Stimulated activated CD4-positive, alpha-beta T cell treated with anti-CD3 and anti-CD28 coated beads, TNF-alpha, amount 100 ng/mL, for 48 hours (primary cell): ENCODE measurements at regions not wholly inside any gene's neighbourhood (a gene's known extent, or its start where the extent isn't known, plus 50 kb on each side); places are given as distances from the start of the nearest gene placed in this dataset.

ENCODE experiments used
- DNase-seq, 3 donors: peaks; one replicate each; pipeline ENCODE4 v3.0.0-alpha.2; 2020; ENCODE audit warnings: low read depth in 3 of 3

DNA sequence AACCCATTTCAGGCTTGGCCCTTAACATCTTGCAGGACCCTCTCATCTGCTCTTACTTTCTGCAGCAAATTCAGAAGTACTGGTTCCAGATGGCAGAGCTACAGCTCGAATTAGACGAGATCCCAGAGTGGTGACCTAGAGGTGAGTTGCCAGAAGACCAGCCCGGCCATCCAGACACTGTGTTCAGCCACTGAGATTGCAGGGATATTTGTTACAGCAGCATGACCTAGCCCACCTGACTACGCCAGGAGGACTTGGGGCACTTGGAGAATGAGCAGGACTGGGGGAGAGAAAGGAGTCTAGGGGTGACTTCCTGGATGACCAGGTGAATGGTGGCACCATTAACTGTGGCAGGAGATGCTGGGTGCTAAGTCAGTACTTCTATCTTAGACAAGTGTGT, 67.2 kb upstream of the ID2 start:
- no peak for DNase-seq

DNA sequence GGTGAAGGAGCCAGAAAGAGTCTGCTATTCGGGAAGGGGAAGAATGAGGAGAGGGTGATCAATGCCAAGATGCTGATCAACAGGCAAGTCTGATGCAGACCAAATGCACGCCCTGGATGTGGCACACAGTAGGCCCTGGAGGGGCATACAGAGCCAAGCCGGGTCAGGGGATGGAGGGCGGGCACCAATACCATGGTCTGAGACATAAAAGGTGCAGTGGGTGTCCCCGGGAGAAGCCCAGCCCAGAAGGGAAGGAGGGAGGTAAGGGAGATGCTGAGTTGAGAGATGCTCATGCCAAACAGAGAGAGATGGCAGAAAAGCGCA, 66.6 kb upstream of the ID2 start:
- DNase-seq: no peak

DNA sequence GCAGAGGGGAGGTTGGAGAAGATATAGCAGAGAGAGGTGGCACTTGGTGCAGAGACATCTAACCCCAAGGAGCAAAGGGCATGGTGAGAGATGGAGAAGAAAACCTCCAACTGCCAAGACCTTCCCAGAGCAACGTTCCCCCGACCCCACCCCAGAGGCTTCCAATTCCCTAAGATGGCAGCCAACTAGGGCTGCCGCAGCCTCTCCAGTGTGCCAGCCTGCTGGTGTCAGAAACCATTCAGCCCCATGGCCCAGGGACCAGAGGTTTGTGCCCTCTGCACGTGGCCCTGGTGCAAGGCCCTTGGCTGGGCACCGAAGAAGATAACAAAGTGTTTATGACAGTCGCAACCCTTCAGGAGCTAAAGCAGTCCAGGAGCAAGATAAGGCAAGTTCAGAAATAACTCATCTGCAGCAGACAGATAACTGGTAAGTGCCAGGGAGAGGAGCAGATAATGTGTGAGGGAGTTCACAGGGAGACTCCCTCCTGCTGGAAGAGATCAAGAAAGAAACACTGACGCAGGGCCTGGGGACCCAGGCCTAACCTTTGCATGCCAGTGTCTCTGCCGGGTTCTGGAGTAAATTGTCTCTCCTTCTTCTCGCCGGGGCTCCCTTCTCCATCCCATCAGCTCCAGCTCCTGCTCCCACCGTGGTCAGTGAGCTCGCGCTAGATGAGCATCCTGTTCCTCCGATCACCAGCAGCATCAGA, 66.1 kb upstream of the ID2 start:
- DNase-seq: no peak

DNA sequence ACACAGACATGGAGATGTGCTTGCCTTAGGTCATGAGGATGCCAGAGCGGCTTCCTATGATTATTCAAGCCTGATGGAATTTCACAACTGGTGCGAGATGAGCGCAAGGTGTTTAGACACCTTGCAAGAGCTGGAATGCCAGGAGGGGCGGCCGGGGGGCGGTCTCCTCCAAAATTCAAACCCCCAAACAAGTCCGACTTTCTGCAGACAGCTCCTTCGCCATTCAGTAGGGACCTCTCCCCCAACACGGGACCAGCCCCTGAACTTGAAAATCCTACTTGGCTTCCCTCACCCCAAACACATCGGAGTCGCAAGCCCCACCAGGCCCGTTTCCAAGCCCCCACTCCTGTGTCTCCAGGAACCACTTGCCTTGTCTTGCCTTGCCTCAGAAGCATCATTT, 64.8 kb upstream of the ID2 start:
- no peak for DNase-seq

DNA sequence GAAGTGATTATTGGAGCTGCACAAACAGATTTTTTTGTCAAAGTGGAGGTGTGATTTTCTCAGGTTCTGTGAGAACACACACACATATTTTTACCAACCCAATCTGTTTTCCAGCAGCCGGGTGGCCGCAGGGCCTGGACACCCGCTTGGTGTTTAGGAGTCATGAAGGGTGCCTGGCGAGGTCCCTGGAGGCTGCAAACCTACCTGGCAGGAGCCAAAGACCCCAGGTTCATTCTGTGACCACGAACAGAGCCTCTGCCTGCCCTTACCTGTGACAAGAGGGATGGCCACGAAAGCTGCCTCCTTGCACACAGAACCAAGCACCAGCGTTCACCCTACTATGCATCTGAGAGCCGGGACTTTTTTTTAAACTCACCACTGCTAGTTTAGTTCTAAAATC, 64.3 kb upstream of the ID2 start:
- DNase-seq: no peak

DNA sequence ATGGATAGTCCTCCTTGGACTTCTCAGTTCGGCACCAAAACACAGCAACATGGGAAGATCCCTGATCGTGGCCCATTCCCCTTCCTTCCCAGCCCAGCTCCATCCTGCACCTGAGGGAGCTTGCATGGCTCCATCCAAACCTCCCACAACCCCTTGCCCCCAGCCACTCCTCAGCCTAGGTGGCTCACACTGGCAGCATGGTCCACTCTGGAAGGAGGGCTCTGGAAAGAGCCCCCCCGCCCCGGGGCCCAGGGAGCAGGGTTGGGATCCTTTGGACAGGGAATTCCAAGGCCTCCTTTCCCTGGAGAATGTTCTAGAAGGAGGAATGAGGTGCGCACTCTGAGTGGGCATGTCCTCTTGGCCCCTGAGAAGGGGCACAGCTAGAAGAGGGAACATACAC, 62.8 kb upstream of the ID2 start:
- DNase-seq: no peak

DNA sequence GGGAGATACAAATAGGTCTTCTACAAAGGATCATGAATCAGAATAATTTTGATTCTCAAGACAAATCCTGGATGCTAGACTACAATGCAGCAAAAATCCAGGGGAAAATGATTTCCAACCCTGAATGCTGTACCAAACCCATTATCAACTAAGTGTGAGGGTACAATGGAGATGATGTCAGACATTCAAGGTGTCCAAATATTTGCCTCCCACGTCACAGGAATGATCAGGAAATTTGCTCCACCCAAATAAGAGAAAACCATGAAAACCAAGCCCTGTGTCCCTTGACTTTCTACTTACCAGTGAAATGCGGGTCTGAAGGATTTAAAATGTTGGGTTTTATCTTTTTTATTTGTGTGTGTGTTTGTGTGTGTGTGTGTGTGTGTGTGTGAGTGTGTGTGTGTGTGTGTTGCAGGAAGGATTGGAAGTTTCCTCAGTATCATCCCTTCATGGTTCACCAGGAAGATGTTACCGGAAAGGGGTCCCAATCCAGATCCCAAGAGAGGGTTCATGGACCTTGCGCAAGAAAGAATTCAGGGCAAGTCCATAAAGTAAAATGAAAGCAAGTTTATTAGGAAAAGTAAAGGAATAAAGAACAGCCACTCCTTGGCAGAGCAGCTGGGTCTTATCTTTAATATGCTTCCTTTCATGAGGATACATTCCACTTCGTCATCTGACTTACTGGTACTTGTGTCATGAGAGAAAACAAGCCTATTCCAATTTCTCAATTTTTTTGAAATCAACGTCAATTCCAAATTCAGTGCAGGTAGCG, 61.1 kb upstream of the ID2 start:
- DNase-seq: no peak

DNA sequence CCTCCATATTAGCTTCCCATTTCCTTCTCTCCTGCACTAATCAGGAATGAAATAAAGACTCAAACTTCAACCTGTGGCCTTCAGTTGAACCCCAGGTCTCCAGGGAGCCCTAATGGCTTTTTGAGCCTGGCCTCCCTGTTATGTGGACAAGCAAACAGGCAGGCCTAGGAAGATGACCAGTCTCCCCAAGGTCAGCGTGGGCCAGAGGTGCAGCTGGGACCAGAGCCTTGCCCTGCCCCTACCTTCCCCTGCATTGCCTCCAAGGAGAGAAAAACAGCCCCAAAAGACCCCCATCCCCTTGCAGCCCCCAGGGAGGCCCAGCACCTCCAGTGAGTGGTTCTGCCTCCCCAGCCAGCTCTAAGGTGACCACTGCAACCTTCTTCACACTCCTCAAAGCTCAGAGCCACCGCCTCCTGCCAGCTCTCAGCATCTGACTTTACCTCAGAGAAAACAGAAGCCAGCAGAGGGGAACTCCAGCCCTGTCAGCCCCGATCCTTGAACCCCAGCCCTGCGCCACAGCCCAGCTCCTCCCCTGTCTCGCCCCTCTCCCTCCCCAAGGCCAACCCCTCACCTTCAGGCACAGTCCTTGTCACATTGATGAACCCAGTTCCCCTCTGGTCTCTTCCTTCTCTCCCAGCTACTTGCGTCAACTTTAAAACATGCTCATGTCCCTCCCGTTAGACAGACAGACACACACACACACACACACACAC, 59.5 kb upstream of the ID2 start:
- DNase-seq: no peak

DNA sequence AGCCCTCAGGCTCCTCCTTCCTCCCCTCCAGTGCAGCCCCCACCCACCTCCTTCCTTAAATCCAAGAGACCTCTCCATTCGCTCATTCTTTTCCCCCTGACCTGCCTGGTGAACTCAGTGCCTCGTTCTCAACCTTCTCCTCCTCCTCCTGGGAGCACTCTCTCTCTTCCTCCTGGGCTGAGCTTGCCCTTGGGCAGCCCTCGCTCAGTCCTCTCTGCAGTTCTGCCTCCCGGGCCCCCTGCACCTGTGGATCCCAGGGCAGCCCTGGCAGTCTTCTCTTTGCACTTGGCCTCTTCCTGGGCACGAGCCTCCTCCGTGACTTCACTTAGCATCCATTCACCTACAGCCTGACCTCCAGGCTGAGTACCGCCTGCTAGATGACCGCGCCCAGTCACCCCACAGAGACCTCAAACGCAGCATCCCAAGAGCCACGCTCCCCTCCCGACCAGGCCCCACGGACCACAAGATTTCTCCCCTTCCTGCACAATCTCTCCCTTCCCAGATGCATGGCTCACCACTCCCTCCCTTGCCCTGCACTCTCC, 58.9 kb upstream of the ID2 start:
- no peak for DNase-seq

DNA sequence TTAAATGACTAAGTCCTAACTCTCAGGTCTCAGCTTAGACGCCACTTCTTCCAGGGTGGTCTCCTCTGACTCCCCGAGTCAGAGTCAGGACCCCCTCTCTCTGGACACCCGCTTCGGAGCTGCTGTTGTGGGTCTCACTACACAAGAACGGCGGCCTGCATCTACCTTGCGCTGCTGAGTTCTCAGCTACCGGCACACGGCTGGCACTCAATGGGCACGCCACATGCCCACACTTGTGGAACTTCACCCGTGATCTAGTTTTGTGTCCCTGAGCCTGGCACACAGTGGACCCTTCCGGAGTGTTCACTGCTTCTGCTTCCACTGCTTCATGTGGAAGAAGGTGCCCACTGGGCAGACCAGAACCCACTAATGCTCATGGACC, 58.3 kb upstream of the ID2 start:
- DNase-seq: no peak

DNA sequence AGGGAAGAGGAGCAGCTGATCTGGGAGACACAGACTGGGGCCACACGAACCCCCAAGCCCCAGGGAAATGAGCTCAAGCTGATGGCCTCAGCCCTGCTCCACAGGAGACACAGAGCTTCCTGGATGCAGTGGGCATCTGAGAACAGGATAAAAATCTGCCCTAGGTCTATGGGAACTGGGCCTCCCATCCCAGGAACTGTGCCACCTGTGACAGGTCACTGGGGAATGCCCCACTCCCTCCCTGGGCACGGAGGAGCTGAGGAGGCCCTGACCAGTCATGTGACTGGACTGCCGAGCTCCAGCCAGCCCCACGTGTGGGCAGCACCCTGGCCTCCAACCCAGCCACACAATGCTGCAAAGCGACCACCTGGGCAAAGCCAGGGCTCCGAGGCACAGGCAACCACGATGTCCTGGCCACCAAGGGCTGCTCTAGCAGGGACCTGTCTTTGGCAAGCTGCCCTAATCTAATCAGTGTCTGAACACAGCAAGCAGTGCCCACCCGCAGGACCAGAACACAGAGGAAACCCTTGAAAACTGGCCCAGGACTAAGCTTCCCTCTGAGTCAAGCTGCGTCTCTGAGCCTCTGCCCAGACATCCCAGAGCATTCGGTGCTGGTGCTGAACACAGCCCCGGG, 57.8 kb upstream of the ID2 start:
- no peak for DNase-seq

DNA sequence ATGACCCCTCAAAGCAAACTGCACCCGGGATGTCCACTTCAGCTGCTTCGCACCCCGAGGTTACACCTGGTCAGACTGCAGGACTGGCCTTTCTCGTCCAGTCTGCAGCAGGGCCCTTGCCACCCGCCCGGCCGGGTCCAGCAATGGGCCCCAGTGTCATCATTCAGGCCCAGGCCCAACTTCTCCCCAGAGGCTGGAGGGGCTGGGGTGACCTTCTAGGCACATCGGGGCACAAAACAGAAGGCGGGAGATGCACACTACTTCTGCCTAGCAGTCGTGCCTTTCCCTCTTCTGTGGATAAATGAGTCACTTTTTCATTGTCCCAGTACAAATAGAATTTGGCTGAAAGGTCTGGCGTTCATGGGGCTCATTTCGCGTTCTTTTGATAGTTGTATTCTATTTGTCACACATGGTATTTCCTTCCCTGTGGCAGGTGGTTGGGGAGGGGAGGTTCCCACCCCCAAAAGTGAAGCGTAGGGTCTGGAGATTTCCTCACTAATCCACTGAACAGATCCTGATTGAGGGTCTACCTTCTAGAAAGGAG, 56.9 kb upstream of the ID2 start:
- no peak for DNase-seq

DNA sequence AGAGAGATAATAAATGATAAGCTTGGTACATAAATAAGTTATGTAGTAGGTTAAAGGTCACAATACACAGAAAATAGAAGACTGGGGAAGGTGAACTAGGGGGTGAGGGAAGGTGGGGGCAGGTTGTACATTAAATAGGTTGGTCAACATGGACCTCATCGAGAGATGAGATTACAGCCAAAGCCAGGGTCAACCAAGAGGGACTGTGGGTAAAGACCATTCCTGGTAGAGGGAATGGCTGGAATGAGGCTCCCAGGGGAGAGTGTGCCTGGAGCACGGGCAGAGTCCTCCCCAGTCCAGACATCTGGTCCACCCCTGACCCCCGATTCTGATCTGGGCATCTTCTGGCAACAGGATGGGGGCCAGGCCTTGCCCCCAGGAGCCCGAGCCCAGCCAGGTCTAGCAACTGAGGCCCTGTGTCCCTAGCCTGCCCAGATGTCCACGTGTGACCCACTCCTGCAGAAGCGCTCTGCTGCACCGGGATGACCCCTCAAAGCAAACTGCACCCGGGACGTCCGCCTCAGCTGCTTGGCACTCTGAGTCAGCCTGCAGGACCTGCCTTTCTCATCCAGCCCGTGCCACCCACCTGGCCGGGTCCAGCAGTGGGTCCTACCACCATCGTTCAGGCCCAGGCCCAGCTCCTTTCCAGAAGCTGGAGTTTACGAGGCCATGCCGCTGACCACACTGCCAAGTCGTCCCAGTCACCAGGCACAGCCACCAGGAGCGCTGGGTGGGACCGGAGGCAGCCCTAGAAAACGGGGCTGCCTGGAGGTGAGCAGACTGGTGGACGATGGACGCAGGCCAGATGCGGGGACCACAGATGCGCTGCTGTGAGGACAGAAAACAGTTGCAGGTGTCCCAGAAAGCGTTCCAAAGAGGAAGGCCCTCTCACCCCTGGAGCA, 56.2 kb upstream of the ID2 start:
- no peak for DNase-seq

DNA sequence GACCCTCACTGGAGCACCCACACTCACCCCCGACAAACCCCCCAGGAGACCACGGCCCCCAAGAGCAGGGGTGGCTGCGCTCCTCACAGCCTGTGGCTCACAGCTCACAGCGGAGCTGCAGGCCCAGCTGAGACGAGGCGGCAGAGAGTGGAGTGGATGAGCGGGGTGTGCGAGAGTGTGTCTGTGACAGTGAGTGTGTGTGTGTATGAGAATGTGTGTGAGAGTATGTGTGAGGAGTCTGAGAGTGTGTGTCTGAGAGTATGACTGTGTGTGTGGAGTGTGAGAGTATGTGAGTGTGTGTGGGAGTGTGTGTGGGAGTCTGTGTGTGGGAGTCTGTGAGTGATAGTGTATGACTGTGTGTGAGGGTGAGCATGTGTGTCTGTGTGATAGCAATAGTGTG, 55.3 kb upstream of the ID2 start:
- no peak for DNase-seq

DNA sequence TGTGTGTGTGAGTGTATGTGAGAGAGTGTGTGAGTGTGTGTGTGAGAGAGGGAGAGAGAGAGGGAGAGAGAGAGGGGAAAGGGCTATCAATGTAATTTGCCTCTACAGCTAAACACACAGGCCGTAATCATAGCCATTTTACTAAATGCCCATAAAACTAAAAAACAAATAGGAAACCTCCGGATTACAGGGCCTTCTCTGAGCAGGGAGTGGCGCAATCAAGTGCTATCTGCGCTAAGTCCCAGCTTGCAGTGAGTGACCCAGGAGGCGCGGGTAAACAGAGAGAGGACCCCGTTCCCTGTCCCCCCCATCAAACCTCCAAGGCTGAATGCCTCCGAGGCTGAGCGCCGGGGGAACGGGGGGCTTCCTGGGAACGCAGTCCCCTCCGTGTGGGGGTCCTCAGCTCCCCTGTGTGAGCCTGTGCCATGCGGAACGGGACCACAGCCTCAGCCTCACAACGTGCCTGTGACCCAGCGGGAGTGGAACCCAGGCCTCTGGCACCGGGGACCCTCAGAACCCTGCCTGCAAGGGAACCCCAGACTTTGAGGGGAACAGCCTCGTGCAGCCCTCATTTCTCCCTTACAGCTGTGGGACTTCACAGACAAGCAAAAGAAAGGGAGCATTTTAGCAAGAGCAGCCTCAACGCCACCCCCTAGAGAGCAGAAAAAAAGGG, 54.7 kb upstream of the ID2 start:
- DNase-seq: no peak

DNA sequence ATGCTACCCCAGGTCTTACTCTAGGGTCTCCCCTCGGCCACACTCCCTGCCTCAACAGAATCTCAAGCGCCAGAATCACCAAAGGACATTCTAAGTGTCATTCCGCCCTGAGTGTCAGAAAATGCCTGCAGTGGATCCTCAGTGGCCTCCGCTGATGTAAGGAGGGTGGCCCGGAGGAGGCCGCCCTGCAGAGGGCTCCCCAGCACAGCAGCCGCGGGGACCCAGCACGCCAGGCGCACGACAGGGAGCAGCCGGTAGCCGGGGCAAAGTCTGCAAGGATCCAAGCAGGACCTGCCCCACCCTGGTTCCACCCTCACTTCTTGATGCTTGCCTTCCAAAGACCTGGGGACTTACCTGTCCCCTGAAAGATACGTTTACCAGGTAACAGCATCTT, 54.2 kb upstream of the ID2 start:
- DNase-seq: no peak

DNA sequence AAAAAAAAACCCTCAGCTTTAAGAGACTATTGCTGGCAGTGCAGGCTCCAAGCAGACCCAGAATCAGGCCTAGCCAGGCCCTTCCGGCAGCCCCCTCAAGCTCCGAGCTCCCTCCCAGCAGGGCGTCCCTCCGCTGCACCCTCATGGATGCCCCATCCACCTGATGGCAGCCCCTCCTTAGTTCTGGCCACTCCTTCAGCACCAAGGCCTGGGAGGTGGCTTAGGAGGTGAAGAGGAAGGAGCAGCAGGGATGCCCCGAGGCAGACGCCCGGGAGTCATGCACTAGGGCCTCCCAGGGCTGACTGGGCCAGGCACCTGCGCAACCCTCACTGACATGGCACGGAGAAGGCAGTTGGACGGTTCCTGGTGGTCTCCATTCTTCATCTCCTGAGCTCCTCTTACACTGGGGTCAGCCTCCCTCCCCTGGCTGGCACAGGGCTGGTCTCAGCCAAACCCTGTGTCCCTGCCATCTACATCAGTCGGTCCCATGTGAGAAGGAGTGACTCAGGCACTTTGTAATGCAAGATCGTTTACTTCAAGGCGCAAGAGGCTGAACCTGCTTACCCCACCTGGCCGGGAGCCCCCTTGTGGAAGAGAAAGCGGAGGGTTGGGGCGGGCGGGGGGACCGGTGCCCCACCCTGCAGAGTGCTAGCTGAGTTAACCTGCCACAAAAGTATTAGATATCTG, 53.5 kb upstream of the ID2 start:
- no peak for DNase-seq

DNA sequence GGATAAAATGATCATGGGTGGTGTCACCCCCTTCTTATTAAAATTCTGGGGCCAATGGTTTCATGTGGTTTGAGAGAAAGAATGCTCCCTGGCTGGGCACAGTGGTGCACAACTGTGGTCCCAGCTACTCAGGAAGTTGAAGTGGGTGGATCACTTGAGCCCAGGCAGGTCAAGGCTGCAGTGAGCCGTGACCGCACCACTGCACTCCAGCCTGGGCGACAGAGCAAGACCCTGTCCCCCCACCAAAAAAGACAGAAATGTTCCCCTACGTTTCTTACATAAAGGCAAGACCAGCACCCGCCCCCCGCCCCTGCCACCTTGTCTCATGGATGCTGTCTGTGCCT, 53.0 kb upstream of the ID2 start:
- no peak for DNase-seq

DNA sequence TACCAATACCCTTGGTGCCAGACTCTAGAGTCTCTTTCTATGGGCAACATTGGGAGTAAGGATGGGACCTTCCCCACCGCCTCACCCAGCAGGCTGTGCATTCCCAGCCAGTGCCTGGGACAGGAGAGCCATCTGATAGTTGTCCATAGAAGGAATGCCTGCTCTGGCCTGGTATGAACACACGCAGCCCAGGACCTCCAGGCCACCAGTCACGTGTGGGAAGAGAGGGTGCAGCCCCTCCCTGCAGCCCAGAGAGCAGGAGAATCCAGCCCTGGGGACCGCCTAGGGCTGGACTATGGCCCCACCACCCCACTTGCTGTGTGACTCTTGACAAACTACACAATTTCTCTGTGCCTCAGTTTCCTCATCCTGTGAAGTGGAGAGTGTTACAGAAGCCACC, 52.5 kb upstream of the ID2 start:
- DNase-seq: no peak
